Glomerular endothelial cell (primary cell): ENCODE measurements at regions not wholly inside any gene's neighbourhood (a gene's known extent, or its start where the extent isn't known, plus 50 kb on each side); places are given as distances from the start of the nearest gene placed in this dataset.
"Not testable (repeated sequence)": the region's sequence is repeated elsewhere in the genome, so short reads cannot be mapped to it uniquely, and the experiment has no call there.

Source experiments
- DNase-seq: peaks from one replicate; pipeline ENCODE4 v3.0.0-alpha.2; 2011; ENCODE audit warnings: low read depth, low spot score; ENCODE audit errors: extremely low read depth

GRCh38 chr6:139473731-139474130, 99.3 kb upstream of the CITED2 start:
- no peak for DNase-seq

DNA sequence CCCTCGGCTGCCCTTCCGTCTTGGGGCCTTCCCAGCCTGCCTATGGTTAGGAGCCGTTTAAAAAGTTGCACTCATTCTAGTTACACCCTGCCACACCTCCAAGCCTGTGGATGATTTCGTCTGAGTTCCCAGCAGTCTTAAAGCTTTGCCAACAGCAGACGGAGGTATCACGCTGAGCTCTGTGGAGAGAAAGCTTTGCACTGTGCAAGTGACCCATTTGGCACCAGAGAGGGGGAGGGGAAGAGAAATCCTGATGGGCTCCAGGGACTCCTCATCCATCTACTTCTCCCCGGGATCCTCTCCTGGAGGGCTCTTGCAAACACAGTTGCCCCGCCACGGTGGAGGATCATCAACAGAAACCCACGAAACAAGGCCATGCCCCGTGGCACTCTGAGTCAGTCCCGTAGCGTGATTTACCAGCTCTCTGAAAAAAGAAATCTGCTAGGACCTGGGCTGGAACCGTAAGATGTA, 98.8 kb upstream of the CITED2 start:
- no peak for DNase-seq

DNA sequence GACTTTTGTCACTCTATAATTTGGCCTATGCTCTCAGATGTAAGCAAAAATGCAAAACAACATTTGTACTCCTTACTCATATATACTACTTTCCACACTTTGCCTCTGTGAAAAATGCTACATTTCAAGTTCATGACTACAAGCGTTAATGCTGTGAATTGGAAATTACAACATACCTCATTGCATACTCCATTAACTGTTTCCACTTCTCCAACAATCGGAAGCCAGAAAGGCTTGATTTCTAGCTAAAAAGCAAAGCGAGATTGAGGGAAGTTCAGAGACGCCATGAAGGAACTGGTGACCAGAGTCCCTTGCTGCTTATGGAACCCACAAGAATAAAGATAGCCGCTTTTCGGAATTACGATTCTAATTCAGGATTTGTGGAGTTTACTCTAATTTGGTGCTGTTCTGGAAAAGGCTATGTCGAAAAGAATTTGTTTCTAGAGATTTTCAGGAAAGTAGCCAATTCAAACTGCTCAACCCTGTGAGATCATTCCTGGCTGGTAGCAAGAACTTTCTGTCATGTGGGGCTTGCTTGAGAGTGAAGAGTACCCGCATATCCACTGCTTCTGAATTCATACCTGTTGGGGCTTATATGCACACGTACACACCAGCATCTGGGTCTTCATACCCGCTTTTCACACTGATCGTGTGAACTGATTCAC, 98.0 kb upstream of the CITED2 start:
- no peak for DNase-seq

GRCh38 chr6:139470997-139471396, 96.5 kb upstream of the CITED2 start:
- no peak for DNase-seq

GRCh38 chr6:139468178-139468819, 93.9 kb upstream of the CITED2 start:
- no peak for DNase-seq

GRCh38 chr6:139457476-139457875, 83.0 kb upstream of the CITED2 start:
- no peak for DNase-seq

GRCh38 chr6:139452148-139452876, 77.9 kb upstream of the CITED2 start:
- peak; percentile 27 for DNase-seq

DNA sequence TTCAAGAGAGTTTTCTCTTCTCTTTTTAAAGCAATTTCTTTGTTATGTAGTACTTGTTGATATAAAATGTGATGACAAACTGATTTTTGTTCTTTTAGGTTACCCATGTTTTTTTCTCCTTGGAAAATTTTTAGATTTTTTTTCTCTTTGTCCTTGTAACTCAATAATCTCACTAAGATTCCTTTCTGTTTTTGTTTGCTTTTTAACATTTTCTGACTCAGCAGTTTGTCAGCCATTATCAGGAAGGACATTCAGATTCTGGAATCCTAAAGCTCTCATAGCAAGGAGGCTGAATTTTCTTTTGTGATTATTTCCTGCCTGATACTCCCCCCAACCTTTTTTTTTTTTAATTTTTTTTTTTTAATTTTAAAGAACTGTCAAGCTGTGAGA, 75.2 kb upstream of the CITED2 start:
- DNase-seq = peak; percentile 12

DNA sequence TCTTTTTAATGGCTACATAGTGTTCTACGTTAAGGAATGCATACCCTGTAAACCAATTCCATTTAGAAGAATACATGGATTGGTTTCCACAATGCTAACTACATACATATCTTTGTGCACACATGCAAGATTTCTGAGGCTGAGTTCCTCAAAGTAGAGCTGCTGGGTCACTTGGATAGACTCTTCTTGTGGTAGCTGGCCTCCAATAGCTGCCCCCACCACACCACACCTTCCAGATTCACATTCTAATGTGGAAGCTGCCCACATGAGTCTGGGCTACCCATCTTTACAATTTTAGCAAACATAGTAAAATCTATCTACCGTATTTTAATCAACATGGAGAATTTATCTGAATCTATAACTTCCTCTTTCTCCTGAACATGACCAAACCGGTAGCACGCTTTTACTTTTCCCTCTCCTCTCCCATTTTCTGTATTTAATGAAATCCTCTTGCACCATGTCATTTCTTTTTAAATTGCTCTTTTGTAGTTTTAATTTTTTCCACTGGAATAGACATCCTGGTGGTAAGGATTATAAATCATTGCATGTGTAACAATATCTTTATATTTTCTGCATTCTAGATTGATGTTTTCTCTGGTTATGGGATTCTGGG, 74.7 kb upstream of the CITED2 start:
- DNase-seq = no peak

DNA sequence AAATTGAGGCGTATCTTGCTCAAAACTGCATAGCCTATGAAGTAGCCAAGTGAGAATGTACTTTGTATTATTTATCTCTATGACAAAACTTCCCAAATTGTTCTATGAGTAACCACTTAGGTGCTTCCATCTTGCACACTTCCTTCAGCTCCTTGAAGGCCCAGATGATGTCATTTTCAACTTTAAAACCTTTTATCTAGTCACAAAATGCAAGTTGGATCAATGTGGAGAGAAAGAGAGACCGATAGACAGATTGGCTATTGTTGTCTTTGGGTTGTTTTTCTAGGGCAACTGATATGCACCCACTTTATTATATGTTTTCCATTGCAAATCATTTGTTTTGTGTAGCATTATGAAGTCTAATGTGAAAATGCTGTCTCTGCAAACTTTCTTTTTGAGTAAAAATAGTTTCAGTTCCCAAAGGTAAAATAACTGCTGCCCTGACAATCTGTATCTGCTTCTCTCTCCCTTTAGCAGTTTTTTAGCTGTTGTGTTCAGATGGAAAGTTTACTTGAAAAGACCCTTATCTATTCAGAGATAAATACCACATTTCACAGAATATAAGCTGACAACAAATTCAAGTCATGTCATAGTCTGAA, 73.7 kb upstream of the CITED2 start:
- DNase-seq = no peak

- no peak for DNase-seq
Observed at GRCh38 chr6:139447656-139447975, 73.2 kb upstream of the CITED2 start.

- DNase-seq = no peak
Observed at GRCh38 chr6:139446768-139447655, 72.6 kb upstream of the CITED2 start.

DNA sequence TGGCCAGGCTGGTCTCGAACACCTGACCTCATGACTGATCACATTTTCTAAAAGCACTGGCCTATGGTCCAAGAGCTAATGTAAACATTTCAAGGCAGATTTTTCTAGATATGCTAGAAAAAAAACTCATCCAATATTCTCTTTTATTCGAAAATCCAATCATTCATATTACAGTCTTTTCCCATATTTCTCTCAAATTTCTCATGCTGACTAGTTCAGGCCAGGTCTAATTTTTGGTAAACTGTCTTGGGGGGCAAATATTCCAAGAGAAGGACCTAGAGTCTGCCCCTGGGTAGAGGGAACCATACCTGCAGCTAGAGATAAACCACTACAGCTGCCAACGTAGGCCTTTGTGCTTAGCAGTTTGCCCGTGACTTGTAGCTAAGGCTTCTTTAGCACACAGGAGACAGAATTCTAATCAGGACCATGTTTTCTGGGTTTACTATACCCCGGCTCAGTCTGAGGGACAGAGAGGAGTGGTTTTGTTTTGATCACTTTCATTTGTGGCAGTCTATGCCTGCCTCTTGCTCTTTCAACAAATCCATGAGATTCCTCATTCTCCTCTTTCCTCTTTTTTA, 71.8 kb upstream of the CITED2 start:
- DNase-seq = no peak

DNA sequence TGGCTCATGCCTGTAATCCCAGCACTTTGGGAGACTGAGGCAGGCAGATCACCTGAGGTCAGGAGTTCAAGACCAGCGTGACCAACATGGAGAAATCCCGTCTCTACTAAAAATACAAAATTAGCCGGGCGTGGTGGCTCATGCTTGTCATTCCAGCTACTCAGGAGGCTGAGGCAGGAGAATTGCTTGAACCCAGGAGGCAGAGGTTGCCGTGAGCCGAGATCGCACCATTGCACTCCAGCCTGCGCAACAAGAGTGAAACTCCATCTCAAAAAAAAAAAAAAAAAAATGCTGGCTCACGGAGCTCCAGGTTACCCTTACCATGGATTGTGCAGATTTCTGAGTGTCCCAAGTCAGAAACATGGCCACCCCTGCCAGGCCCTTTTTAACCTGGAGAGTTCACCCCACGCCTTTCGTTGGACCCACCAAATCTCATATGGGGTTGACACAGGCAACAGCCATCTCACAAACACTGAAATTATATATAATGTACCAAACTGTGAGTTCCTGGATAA, 69.9 kb upstream of the CITED2 start:
- DNase-seq = not testable (repeated sequence)

GRCh38 chr6:139443231-139444112, 69.0 kb upstream of the CITED2 start:
- no peak for DNase-seq

GRCh38 chr6:139442188-139442671, 67.8 kb upstream of the CITED2 start:
- DNase-seq = no peak

- DNase-seq = no peak
Observed at GRCh38 chr6:139439349-139439748, 64.9 kb upstream of the CITED2 start.

DNA sequence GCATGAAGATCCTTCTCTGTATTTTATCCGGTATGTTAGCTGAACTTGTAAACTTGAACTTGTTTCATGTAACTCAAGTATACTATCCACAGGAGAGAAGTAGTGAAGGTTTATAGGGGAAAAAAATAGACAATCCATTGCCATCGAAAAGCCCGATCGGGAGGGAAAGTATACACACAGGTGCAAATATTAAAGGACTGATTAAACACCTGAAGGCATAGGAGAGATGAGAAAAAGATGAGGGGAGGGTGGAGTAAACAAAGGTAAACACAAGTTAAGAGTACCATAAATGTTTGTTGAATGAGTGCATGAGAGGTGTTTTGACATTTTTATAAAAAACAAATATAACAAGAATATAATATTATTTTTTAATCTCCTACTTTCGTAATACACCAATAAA, 64.3 kb upstream of the CITED2 start:
- DNase-seq = no peak

- DNase-seq = no peak
Observed at GRCh38 chr6:139436957-139437348, 62.5 kb upstream of the CITED2 start.
